GM18502 (cell line): ENCODE measurements at regions not wholly inside any gene's neighbourhood (a gene's known extent, or its start where the extent isn't known, plus 50 kb on each side); places are given as distances from the start of the nearest gene placed in this dataset.
"Not testable (repeated sequence)": the region's sequence is repeated elsewhere in the genome, so short reads cannot be mapped to it uniquely, and the experiment has no call there.

Source experiments
- ATAC-seq: cut with Tn5 transposase; IDR thresholded peaks from one replicate; pipeline ENCODE4 v1.9.1; 2021; ENCODE audit warnings: mild to moderate bottlenecking; ENCODE audit not compliant: unreplicated experiment, poor library complexity

DNA sequence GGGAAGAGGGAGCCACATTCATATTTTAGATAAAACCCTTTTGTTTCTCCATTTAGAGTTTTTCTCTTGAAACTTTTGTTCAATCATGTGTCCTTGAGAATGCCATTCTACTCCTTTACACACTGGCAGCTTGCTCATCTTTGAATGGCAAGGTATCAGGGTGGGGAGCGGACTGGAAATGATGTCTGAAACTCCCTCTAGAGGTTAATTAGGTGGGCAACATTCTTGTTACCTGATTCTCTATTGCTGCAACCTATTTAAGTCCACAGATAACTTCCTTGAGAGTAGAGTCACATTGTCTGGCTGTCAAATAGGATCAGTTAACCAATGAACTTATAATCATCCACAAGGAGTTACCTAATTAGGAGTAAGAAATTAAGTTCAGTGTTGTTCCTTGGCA, 533.6 kb upstream of the API5 start:
- ATAC-seq, result no peak

DNA sequence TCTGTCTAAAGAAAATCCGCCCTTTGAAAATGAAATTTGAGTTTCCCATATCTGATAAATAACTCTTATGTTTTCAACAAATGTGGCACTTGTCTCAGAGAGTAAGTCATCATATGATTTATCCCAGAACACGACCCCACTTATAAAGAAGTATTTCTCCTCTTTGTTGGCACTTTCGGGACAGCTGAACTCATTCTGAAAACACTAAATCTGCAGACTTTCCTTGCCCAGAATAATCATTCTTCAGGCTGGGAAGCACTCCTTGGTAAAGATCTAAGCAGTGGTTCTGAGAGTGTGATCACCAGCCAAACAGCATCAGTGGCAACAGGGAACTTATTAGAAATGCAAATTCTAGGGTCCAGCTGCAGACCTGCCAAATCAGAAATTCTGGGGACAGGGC, 532.2 kb upstream of the API5 start:
- no peak for ATAC-seq

DNA sequence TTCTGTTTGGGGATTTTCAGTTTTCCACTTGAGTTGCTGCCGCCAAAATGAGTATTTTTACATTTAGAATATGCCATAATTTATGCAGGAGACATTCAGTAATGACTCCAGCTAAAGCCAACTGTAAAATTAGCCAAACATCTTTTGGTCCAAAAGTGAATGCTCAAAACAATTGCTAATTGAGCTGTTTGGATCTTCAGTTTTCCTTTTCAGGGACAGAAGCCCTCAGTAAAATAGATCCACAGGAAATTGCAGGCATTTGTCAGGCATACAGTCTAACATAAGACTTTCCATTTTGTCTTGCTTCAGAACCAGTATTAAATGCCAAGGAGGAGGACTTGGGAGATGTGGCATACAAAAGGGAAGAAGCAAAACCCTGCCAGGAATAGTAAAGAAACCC, 524.8 kb upstream of the API5 start:
- ATAC-seq, result no peak

DNA sequence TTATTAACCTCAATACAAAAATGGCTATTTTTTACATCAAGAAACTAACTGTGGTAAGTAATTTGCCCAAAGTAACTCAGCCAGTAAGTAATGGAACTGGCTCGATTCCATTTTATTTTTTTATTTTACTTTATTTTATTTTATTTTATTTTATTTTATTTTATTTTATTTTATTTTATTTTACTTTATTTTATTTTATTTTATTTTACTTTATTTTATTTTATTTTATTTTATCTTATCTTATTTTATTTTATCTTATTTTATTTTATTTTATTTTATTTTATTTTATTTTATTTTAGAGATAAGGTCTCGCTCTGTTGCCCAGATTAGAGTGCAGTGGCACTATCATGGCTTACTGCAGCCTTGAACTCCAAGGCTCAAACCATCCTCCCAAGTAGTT, 516.3 kb upstream of the API5 start:
- ATAC-seq, result not testable (repeated sequence)

DNA sequence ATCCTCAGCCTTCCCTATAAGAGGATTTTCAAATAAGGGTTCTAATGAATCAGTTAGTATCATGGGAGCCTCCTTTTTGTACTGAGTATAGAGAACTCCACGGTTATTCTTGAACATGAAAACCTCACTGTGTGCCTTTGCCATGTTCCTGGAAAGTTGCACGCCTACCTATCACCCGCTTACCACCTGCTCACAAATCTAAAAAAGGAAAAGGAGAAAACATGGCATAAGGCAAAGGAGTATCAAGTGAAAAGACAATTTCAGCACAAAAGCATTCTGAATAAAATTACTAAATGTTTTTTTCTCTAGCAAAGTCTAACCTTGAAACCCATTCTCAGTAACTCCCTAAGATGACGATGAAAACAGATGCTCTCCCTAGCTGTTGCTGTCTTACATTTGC, 511.8 kb upstream of the API5 start:
- ATAC-seq, result no peak

DNA sequence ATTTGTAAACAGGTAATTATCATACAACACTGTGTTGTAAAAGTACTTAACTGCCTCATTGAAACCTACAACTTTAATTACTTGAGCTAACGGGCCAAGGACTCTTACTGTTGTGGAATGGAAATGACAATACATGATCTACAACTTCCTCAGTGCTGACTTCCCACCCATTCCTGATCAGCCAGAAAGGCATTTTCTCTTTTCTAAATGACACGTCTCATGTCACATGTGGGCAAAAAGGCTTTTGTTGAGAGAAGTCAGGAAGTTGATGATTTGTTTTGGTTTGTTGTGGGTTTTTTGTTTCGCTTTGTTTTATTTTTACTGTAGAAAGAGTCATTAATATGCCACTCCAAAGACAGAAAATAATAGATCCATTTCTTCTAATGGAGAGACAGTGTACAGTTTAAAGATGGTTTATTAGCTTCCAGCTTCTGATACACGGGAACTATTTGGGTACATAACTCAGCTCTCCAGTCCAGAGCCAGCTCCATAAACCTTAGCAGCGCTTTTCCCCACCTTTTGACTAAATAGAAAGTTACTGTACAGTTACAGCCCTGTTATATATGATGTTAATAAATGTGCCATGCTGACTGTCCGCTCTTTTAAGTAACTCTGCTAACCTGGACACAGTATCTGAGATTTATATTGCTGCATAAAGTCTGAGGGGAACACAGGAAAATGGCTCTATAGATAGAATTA, 509.4 kb upstream of the API5 start:
- ATAC-seq, result no peak

DNA sequence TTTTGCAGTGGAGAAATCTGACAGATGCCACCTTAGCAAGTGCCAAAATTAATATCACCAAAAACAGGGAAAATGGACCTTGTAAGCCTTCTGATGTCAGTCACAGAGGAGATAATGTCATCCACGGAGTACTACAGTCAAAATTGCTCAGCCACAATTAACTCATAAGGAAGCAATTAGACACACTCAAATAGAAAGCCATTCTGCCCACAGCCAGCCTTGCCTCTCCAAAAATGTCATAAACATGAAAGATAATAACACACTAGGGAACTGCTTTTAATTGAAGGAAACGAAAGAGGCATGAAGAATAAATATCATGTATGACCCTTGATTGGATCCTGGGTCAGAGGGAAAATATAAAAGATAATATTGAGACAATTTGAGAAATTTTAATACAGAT, 505.6 kb upstream of the API5 start:
- ATAC-seq, result no peak

DNA sequence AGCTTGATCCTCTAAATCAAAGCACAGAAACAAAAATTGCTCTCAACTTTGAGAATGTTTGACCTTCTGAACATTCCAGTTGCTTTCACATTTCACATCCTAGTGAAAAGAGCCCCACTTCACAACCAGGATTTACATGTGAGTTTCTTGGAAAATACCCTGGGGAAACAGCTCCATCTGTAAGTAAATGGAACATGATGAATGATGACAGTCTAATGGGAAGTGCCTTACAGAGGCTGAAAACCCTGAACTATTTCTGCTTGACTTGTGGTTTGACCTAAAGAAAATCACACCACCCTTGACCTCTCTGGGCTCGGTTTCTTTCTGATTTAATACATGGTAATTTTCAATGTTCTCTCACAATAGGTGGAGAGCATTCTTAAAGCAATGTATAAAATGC, 499.4 kb upstream of the API5 start:
- ATAC-seq, result no peak

DNA sequence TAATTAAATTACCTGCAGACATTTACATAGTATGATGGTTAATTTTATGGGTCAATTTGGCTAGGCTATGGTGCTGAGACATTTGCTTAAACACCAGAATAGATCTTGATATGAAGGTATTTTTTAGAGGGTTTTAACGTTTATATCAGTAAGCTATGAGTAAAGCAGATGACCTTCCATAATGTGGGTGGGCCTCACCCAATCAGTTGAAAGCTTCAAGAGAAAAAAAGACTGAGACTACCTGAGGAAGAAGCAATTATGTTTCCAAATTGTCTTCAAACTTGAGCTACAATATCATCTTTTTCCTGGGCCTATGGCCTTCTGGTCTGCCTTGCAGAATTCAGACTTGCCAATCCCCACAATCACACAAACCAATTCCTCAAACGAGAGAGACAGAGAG, 498.8 kb upstream of the API5 start:
- ATAC-seq, result no peak

DNA sequence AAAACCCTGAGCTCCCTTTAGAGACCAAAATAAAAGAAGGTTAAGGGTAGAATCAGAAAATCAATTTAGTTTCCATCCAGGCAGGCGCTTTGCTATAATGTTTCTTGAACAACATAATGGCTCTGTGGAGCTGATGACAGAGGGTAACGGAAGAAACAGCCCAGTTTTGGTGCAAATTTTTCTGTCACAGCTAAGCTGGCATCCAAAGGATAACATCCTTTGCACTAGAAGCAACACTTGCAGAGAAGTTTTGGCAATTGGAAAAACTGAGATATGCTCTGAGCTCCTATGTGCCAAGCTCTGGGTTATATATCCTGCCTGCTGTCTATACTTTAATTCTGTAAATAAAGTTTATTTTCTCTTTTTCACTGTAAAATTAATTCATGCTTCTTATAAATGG, 495.3 kb upstream of the API5 start:
- no peak for ATAC-seq

DNA sequence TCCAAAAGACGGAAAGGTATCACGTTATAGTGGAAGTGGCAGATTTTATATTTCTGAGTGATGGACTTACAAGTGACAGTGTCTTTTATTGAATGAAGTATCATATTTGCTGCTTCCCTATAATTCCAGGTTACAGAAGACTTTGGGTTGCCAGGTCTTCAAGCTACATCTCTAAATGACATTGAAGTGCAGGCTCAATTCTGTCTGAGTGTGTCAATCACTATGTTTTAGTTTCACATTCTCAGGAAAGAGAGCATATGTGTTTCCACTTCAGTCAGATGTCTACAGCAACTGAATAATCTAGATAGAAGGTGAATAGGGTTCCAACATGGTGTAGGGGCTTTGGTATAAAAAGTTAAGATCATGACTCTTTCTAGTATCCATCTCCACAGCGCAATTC, 492.7 kb upstream of the API5 start:
- no peak for ATAC-seq

DNA sequence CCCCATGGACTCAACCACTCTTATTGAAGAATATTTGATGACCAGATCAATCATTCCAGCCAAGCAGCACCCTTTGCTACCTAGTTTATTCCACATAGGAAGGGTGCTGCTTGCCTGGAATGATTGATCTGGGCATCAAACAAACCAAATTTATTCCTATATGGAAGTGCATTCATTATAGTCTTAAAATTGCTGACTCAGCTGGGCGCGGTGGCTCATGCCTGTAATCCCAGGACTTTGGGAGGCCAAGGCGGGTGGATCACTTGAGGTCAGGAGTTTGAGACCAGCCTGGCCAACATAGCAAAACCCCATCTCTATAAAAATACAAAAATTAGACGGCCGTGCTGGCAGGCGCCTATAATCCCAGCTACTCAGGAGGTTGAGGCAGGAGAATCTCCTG, 489.6 kb upstream of the API5 start:
- ATAC-seq, result not testable (repeated sequence)

DNA sequence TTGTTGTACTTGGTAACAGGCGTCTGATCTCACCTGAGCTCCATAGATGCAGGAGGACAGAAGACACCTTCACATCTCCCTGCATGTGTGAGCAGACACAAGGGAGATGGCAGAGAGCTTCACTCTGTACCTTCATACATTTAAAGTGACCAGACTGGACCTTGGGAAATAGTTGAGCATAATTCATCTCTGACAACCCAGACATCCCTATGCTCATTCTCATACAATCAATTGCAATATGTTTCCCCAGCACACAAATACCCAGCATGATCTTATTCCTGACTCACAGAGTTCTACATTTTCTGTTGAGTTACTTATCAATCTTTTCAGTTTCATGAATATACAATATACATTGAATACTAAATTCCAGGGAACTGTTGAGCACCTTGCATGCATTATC, 488.2 kb upstream of the API5 start:
- ATAC-seq, result no peak

DNA sequence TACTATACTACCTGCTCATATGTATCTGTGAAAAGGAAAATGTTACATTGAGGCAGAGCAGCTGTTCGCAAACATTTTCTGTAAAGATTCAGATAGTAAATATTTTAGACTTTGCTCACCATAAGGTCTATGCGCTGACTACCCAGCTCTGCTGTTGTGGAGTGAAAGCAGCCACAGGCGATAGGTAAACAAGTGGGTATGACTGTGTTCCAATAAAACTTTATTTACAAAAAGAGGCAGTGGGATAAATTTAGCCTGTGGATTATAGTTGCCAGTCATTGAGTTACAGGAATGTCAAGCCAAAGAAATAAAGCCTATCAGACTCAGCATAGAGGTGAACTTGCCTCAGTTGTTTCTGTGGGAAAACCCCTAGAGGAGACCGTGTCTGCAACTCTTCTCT, 487.7 kb upstream of the API5 start:
- no peak for ATAC-seq

DNA sequence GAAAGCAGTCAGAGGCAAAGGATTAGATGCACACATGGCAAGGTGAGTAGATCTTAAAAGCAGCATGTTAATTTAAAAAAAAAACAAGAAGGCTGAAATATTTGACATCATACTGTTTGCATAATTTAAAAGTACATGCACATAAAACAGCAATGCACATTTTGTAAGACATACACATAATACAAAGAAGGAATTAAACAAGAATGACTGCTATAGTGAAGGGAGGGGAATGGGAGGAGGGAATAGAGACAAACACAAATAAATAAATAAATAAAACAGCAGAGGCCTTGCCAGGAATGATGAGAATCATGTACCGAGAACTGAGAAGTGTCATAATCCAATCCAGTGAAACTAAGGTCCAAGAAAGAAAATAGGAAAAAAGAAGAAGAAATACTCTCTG, 486.2 kb upstream of the API5 start:
- ATAC-seq, result no peak

DNA sequence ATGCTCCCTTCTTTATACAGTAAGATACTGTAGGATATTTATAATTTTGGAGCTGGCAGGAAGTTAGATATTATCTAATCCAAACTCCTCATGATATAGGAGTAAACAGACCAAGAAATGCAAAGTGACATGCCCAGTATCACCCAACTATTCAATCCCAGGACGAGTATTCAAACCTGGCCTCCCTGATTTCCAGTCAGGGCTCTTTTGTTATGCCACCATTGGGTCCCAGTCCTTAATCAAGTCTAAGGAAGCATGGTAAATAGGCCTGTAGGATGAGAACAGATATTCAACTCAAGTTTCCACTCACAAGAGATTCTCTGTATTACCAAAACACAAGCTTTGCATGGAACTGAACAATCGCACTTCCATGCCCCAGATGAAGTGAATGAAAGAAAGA, 484.0 kb upstream of the API5 start:
- ATAC-seq, result no peak

DNA sequence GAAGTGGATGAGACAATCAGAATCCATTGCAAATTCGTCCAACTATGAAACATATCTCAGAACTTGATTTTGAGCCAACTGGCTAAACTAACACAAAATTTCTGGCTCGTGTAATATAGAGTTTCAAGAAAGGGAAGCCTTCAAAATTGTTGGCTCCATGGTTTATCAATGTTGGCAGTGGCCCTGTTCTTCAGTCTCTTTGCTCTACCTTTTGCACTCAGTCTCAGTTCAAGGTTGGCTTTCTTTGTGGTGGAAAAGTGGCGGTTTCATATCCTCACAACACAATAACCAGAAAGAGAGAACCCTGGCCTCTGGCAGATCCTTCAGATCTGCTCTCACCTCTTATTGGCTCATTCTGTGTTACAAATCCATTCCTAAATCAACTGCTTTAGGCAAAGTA, 473.8 kb upstream of the API5 start:
- no peak for ATAC-seq

DNA sequence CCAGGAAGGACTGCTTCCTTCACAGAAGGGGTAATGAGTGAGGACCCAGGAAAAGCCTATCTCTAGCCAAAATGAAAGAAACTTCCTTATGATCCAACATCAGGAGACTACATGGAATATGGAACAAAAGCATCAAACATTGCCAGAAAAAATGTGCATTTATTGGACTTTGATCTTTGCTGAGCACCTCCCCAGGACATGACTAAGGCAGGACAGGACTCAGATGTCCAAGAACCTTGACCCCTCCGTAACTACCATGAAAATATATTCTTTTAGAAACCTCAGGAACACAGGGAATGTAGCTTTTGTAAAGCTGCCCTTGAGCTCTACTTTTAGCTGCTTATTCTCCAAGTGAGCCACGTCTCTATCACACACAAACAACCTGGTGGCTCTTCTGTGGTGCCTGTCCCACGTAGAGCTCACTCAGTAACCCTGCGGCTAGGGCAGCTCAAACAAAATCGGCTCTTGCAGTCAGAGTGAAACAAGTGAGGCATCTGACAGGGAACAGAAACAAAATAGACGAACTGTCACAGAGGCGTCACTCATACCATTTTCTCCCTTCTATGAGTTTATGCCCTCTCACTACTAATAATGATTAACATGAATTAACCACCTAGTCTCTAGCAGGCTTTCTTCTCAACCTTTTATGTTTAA, 471.5 kb upstream of the API5 start:
- no peak for ATAC-seq

DNA sequence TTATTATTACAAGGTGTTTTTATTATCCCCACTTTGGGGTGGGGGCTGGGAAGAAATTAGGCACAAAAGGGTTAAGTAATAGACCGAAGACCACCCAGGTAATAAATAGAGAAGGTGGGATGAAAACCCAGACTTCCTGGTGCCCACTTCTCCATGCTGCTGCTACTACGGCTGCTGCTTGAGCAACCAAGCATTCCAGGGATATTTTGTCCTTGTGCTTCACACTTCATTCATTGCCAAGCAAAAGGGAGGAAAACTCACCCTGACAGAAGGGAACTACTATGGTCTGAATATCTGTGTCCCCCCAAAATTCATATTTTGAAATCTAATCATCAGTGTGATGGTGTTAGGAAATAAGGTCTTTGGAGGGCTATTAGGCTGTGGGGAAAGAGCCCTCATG, 470.9 kb upstream of the API5 start:
- no peak for ATAC-seq

DNA sequence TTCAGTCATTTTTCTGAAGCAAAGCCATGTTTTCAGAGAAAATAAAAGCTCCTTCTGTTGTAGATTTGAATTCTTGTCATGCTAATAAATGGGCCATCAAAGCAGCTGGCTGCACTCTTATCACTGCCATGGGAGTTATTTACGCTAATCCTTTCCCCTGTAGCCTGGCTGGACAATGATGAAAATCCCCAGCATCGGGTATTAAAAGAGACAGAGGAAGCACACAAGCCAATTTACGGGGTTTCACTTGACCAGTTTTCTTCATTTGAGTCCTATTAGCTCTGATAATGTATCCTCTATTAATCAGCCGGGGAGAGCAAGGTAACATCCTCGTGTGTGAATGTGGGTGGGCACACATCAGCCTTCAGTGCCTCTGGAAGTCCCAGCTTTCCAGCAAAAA, 470.2 kb upstream of the API5 start:
- no peak for ATAC-seq

DNA sequence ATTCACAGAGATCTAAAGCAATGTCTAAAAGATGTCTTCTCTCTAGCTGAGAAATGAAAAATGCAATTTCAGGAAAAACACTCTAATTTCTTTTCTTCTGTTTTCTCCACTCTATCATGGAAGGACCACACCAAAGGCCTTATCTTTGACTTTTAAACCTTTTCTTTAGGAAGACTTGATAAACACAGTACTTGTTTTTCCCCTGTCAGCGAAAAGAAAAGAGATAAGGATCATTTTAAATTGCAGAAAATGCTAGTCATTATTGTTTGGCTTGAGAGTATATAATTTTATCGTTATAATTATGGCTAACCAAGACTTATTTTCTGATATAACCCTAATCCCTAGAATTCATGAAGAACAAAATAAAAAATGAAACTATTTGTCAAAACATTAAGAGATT, 462.4 kb upstream of the API5 start:
- no peak for ATAC-seq

DNA sequence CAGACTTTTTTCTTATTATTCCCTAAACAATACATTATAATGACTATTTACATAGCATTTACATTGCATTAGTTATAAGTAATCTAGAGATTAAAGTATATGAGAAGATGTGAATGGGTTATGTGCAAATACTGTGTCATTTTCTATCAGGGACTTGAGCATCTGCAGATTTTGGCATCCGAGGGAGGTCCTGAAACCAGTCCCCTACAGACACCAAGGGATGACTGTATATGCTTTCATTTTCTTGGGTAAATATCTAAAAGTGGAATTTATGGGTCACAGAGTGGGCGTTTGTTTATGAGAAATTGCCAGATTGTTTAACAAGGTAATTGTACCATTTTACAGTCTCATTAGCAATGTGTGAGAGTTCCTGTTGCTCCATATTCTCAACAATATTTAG, 454.5 kb upstream of the API5 start:
- ATAC-seq, result no peak
